Tibial nerve (tissue), 4 donors: ENCODE measurements at regions not wholly inside any gene's neighbourhood (a gene's known extent, or its start where the extent isn't known, plus 50 kb on each side); places are given as distances from the start of the nearest gene placed in this dataset.

Experiments
- CTCF ChIP-seq, 5 experiments: fragments of 200-600 bp in 3 of 5; fragments of 450-650 bp in 2 of 5; sonication (generic) in 3 of 5; IDR thresholded peaks; one replicate each; pipeline ENCODE4 v1.5.1; 2016 to 2019; ENCODE audit warnings: antibody characterized with exemption in 5 of 5, mild to moderate bottlenecking in 3 of 5, moderate library complexity in 2 of 5
- EP300 ChIP-seq, 2 donors: sonication (generic); formaldehyde crosslinking; IDR thresholded peaks; one replicate each; pipeline ENCODE4 v1.6.1; 2017; ENCODE audit warnings: antibody characterized with exemption in 2 of 2, mild to moderate bottlenecking in 1 of 2
- POLR2A ChIP-seq, 2 donors: fragments of 450-650 bp; IDR thresholded peaks; one replicate each; pipeline ENCODE4 v1.6.1; 2017; ENCODE audit warnings: antibody characterized with exemption in 2 of 2, mild to moderate bottlenecking in 2 of 2, moderate library complexity in 2 of 2

GRCh38 chr1:187275985-187276575, 447.3 kb downstream of the PLA2G4A start:
- TF ChIP-seq CTCF (IDR thresholded peaks at IDR 0.05) (no peak), POLR2A (IDR thresholded peaks at IDR 0.05) (no peak), EP300 (IDR thresholded peaks at IDR 0.05) (no peak)
